Fibroblast of peridontal ligament (primary cell): ENCODE measurements at regions not wholly inside any gene's neighbourhood (a gene's known extent, or its start where the extent isn't known, plus 50 kb on each side); places are given as distances from the start of the nearest gene placed in this dataset.

Experiments
- DNase-seq: peaks from one replicate; pipeline ENCODE4 v3.0.0-alpha.2; 2010; ENCODE audit errors: extremely low read depth

DNA sequence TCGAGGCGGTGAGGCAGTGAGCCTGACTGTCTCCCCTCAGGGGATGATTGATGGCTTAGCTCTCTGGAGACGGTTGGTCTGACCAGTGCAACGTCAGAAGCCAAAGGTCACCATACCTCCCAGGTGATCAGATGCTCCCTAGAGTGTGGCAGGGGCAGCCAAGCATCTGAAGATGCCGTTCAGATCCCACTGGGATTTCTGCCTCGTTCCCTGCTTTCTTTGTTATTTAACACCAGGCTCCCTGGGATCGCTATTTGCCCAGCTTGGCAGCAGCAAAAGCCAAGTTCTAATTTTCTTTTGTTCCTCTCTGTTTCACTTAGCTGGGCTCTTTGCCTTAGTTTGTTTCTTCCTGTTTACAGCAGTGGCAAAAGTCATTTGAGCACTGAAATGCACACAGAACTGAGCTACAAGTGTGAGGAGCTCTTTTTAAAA is 53.5 kb upstream of the SVIL start:
- DNase-seq, result peak; percentile 26

DNA sequence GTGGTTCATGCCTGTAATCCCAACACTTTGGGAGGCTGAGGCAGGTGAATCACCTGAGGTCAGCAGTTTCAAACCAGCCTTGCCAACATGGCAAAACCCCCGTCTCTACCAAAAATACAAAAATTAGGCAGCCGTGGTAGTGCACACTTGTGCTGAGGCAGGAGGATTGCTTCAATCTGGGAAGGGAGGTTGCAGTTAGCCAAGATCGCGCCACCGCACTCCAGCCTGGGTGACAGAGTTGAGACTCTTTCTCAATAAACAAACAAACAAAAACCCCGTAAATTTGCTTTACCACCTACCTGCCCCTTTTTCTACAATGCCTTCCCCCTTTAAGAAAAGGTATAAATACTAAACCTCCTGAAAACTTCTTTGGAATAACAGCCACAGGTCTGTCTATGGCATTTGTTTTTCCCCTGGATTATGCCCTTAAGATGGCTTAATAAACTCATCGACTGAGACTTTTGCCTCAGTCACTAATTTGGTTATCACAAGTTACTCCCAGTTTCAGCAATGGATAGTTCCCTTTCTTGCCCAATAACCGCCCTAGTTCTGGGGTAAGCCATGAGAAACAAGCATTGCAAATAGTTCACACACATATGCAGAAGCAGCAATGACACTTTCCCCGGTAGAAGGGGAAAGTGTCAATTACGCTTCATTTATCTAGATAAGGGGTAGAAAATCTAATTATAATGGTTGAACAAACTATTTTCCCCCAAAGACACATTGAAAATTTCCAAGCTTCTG is 52.8 kb upstream of the SVIL start:
- DNase-seq, result peak; percentile 49

DNA sequence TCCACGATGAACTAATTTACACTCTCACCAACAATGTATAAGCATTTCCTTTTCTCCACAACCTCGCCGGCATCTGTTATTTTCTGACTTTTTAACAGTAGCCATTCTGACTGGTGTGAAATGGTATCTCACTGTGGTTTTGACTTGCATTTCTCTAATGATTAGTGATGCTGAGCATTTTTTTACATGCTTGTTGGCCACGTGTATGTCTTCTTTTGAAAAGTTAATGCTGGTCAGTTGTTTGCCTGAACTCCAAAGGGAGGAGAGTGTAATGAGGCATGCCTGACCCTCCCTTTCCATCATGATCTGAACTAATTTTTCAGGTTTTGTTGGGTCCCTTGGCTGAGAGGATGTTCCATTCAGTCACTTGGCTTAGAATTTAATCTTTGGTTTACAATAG is 50.7 kb upstream of the SVIL start:
- DNase-seq, result no peak
